NK-92 treated with Interleukin-12 subunit alpha and Interleukin-12 subunit beta, amount 100 ng/mL, for 24 hours (cell line): ENCODE measurements at regions not wholly inside any gene's neighbourhood (a gene's known extent, or its start where the extent isn't known, plus 50 kb on each side); places are given as distances from the start of the nearest gene placed in this dataset.
"Not testable (repeated sequence)": the region's sequence is repeated elsewhere in the genome, so short reads cannot be mapped to it uniquely, and the experiment has no call there.

Experiments
- DNase-seq: peaks from one replicate; lab custom pipeline; 2025; lab: John Stamatoyannopoulos, UW

DNA sequence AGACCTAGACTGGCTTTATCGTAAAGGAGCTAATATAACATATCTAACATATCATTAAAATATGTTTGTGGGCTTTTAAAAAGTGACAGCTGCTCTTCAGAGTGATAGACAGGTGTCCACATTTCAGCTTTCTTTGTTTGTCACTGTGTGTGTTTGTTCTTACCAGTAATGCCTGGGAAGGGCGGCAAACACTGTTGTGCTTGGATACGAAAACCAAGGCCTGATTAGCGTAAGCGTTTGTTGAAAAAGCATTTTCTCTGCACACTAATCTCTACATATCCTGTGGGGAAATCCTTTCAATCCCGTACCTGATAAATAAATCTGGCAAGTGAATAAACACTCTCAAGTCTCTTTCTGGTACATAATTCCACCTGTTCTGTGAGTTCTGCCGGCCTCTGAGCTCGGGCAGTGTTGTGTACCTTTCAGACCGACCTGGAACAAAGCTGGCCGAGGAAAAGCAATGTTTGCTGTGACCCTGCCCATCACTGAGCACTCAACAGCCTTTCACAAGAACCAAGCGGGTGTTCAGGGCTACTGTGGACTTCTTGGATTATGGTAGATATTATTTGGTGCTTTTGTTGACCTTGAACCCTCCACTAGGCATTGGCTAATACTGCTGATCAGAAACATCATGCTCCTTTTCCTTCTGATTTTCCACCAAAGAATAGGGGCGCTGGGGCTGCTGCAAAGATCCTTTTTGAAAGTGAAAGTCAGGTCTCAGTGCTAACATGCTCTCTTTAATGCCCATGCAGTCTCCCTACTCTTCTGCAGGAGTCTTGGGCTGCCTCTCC lies 100.4 kb downstream of the CD83 start:
- no peak for DNase-seq

DNA sequence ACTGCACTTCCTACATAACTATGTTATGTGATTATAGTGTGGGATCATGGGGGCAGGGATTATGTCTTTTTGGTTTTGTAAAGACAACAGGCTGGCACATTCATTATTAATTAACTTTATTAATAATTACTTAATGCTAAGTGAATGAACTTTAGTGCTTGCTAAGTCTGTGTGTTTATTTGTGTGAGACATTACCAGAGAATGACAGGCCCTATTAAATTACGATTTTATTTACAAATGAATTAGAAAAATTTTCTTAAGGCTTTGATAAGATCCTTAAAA lies 100.9 kb downstream of the CD83 start:
- no peak for DNase-seq

DNA sequence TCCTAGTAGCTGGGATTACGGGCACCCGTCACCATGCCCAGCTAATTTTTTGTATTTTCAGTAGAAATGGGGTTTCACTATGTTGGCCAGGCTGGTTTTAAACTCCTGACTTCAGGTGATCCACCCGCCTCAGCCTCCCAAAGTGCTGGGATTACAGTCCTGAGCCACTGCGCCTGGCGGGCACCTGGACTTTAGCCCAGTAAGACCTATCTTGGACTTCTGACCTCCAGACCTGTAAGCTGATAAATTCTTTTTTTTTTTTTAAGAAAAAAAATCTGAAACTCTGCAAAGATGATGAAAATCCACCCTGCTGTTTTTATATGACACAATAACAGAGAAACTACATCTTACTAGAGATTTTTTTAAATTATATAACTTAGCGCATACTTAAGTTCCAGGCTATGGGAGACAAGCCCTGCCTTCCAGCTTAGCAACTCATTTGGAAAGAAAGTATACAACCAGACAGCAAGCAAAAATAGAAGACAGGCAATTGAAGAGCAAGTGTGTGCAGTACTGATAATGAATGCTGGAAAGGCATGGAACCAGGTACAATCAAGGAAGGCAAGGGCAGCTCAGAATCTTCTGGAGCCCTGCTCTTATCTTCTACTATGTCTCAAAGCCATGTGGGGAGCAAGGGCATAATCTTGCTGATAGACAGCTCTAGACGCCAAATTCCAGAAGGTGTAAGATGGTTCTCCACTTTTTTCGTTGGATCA lies 104.2 kb downstream of the CD83 start:
- DNase-seq: no peak

DNA sequence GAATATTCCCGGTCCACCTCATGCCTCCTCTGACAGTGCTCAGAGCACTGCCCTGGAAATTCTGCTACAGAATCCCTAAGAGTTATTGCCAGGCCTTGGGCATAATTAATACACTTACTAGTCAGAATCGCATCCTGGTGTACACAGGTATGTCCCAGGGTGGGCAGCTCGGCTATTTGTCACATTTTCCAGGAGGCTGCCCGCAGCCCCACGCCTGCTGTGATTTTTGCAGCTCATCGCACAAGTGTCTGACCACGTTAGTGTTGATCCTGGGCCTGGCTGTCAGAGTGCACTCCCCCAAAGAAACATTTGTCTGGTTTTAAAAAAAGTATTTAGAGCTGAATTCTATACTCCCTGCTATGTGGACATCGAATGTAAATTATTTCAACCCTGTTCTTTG lies 105.4 kb downstream of the CD83 start:
- DNase-seq: no peak

DNA sequence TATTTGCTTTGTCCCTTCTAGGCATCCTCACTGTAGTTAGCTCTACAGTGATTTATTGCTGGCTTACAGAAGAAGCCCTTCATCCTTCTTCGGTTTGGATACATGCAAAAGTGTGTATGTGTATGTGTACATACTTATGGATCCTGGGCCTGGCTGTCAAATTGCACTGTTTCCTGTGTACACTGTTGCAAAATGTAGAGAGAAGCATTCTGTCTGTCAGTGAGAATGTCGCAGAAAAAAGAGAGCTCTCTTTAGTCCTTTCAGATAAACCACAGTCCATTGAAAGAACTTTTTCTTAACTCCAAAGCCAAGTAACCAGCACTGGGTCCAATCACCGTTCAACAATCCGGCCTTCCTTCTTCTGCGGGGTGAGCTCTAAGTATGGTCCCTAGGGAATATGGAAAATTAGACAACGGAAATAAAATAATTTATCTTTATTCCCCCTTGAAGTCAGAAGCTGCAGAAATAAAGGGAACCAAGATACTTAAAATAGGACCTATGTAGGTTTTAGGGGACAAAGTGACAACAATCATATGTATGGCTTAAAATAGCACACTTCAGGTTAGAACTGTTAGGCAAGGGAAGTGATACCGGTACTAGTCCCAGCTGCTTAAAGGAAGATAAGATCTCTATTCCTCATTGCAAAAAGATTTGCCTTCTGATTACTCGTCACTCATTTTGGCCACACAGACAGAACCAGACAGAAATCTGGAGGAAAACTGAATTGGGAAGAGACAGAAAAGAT lies 107.0 kb downstream of the CD83 start:
- no peak for DNase-seq

- no peak for DNase-seq
Observed at GRCh38 chr6:14226051-14226660, 108.6 kb downstream of the CD83 start.

GRCh38 chr6:14228571-14228970 lies 111.0 kb downstream of the CD83 start:
- no peak for DNase-seq

DNA sequence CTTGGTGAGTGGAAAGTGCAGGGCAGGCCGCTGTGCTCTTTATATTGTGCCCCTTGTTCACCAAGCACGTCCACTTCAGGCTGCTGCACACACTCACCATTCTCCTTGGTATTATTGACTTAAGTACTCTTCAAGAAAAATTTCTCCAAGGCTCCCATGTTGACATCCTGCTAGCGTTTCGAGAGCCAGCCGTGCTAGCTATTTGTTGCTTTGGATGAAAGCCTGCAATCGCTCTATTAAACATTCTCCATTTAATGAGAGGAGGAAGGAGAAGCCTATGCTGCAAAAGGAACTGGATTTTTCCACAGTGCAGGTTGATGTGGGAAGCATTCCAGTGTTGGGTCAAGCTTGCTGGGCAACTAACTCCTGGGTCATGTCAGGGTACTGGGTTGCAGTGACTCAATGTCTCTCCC lies 113.5 kb downstream of the CD83 start:
- DNase-seq: no peak

GRCh38 chr6:14231501-14232280 lies 114.1 kb downstream of the CD83 start:
- no peak for DNase-seq

DNA sequence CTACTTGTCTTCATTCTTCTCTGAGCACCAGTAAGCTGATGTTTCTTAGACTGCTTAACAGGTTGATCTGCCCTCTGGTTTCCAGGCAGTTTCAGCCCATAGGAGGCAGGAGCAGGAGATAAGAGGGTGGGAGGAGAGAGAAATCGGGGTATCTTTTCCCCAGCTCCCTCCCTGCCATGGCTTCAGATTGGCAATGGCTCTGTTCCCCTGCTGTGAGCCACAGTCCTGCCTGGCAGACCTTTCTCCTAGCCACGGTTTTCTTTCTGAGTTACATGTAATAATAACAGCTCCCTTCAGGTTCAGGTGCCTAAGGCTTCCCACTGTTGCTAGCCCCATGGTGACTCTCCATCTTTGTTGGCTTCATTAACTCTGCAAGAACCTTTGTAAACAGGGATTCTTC lies 115.3 kb downstream of the CD83 start:
- DNase-seq: no peak

DNA sequence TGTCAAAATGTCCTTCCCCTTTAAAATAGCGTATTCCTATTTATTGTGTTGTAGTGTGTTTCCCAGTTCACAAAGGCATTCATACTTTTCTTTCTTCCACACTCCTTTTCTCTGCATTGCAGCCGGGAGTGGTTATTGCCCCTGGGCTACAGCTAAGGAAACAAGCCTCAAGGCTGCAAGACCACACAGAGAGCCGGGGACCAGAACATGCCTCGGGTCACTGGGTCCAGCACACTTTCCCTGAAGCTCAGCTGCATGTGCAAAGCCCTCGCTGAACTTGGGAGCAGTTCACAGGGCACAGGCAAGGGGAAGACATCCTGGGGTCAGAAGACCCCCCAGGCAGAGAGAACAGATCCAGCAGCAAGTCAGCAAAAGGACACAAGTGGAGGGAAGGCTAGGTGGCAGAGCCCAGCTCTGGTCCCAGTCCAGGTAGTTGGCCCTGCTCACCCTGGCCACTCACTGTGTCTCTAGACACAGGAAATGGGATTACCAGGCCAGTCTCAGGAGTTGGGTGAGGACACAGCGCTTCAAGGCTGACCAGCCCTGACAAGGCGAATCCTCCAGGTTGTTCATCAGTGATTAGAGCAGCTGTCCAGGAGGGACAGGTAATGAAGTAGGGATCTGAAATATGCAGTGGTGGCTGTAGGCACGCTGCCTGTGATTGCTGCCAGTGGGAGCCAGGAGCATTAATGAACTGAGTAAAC lies 118.2 kb downstream of the CD83 start:
- no peak for DNase-seq

DNA sequence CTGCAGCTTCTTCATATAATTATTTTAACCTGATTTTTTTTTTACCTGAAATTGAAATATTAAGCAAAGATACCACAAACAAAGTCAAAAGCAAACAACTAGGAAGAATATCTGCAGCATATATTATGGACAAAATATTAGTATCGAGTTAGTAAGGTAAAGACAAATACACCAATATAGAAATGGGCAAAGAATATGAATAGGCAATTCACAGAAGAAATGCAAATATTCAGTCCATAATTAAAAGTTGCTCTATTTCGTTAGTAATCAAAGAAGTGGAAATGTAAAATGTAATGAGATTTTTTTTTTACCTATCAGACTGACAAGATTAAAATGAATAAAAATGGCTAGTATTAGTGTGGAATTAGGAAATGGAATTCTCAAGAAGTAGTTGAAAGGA lies 121.5 kb downstream of the CD83 start:
- DNase-seq: no peak

DNA sequence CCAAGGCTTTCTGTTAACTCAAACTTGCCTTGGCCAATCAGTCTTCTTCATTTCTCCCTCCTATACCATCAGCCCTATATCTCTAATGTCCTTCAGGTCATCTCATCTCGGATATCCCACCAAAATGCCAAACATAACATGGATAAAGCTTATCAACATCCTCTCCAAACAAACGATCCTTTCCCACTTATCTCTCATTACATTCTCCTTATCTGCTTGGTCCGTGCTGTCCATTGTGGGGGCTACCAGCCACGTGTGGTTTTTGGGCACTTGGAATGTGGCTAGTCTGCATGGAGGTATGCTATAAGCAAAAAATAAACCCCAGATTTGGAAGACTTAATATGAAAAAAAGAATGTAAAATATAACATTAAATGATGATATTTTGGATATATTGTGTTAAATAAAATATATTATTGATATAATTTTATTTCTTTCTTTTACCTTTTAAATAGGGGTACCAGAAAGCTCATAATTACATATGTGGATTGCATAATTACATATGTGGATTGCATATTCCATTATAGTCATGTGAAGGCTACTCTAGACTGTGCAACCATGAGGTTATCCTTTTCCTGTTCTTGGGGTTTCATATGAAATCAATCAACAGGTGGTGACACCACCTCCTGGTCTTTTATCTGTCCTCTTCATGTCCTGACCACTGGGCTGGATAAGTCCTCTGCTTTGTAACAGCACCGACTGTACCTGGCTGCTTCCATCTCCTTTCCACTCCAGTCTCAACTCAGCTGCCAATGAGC lies 123.0 kb downstream of the CD83 start:
- DNase-seq: no peak

DNA sequence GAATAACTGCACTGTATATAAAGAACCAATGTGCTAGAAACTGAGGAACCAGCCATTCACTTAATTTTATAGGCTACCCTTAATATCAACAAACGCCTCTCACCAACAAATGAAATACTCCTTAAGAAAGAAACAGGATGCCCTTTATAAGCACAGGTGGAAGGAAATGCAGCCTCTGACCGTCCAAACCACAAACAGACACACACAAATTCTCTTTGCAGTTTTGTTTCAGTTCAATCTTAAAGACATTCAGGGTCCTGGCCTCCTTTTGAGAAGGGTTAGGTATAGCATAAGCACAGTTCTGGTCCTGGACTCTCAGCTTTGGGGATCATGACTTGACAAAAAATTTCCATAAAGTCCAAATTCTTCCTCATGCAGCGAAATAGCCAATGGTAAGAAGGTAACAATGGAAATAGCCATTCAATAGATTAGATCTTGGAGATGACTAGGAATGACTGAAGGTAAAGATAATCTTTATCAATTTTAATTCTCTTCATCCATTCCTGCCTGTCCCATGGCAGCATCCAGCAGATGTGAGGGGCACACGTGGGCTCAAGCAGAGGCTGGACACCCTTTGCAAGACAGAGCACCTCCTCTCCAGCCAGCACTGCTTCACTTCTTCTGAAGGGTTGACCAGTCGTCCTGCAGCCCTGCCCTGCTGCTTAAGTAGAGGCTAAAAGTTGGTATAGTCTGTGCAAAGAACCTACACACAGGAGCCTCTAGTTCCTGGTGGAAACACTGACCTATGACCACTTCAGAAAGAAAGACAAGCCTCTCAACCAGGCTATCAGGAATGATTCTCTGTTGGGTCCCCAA lies 123.9 kb downstream of the CD83 start:
- DNase-seq: no peak

DNA sequence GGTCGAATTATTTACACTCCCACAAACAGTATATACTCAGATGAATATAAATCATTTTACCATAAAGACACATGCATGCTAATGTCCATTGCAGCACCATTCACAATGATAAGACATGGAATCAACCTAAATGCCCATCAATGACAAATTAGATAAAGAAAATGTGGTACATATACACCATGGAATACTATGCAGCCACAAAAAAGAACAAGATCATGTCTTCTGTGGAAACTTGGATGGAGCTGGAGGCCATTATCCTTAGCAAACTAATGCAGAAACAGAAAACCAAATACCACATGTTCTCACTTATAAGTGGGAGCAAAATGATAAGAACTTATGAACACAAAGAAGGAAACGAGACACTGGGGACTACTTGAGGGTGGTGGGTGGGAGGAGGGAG lies 125.3 kb downstream of the CD83 start:
- not testable (repeated sequence) for DNase-seq

GRCh38 chr6:14243597-14243996 lies 126.0 kb downstream of the CD83 start:
- no peak for DNase-seq

GRCh38 chr6:14246876-14247275 lies 129.3 kb downstream of the CD83 start:
- DNase-seq: no peak

- no peak for DNase-seq
Observed at GRCh38 chr6:14250573-14250972, 133.0 kb downstream of the CD83 start.

DNA sequence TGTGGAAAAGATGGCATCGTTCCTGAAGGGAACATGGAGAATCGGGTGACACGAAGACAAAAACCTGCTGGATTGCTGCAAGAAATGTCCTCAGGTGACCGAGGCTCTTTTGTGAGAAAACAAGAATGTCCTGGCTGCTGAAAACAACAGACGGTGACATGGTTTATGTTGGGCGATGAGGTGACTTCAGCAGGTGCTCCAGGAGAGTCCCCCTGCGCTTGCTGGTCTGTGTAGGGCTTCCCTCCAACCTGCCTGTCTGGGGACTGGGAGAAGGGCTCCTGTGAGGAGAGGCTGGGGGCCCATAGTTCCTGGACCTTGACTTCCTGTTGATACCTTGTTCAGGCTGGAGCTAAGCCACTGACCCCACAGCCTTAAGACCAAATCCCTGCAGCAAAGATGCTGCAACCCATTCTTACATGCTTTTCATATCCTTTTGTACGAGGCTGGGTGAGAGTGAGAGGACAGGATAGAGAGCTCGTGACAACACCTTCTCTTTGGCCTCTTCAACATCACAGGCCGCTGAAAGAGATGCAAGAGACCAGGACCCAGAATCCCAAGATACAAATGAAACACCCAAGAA lies 134.8 kb downstream of the CD83 start:
- no peak for DNase-seq
